ENCODE measurements at regions not wholly inside any gene's neighbourhood (a gene's known extent, or its start where the extent isn't known, plus 50 kb on each side); places are given as distances from the start of the nearest gene placed in this dataset.
"Not testable (repeated sequence)": the region's sequence is repeated elsewhere in the genome, so short reads cannot be mapped to it uniquely, and the experiment has no call there.

DNA sequence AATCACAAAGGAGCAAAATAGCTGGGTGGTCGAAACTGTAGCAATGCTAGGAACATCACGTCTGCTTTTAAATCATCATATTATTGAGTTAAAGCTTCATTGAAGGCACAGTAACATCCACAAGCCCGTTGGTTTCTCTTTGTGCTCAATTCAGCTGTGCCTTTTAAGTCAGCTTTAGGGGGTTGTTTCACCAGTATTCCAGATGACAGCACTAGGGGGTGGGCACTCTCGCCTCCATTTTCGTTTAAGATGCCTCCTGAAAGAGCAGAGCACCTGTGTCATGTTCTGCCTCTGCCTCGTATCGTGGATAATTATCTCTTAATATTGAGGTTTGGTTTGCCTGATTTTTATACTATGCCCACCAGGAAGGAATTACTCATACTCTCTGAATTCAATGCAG, 139.8 kb upstream of the PTBP2 start:
- WGBS, result 86% methylated on average over 7 of the region's 7 CpGs
- Histone ChIP-seq H3K4me3 (no peak overlapping the region), H3K36me3 (no peaks in the 10 kb centered on the region), H3K9me3 (no peaks in the 10 kb centered on the region), H3K27me3 (no peaks in the 10 kb centered on the region), H3K4me1 (peaks cover 0 to 5% (median 0%) of the 10 kb centered on the region in 4 donors), H3K27ac (replicated peaks in 1 of 4) (no peak overlapping the region)
- intact Hi-C loops (cut with DNase I), result no loop called here
- TF ChIP-seq, protein P1, sequence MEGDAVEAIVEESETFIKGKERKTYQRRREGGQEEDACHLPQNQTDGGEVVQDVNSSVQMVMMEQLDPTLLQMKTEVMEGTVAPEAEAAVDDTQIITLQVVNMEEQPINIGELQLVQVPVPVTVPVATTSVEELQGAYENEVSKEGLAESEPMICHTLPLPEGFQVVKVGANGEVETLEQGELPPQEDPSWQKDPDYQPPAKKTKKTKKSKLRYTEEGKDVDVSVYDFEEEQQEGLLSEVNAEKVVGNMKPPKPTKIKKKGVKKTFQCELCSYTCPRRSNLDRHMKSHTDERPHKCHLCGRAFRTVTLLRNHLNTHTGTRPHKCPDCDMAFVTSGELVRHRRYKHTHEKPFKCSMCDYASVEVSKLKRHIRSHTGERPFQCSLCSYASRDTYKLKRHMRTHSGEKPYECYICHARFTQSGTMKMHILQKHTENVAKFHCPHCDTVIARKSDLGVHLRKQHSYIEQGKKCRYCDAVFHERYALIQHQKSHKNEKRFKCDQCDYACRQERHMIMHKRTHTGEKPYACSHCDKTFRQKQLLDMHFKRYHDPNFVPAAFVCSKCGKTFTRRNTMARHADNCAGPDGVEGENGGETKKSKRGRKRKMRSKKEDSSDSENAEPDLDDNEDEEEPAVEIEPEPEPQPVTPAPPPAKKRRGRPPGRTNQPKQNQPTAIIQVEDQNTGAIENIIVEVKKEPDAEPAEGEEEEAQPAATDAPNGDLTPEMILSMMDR (IDR thresholded peaks at IDR 0.05), result no peak
- TF ChIP-seq POLR2AphosphoS5 (IDR thresholded peaks at IDR 0.05), result no peak
- TF ChIP-seq EP300 (IDR thresholded peaks at IDR 0.05), result no peak
- TF ChIP-seq POLR2A (IDR thresholded peaks at IDR 0.05; ENCODE audit: low read depth), result no peak
- DNase-seq (ENCODE audit: extremely low spot score), result no peak

DNA sequence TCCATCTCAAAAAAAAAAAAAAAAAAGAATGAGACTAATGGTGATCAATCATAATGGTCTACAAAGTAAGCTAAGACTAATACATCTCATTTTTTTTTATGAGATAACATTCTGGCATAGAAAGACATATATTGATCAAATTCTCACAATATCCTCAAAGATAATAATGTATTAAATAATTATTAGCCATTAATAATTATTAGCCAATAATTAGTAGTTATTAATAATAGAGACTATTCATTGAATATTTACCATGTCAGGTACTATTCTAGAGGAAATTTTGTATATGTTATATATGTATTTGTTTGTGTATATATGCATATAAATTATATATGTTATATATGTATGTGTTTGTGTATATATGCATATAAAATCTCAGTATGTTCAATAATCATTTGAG, 137.7 kb upstream of the PTBP2 start:
- peaks cover 0 to 13% (median 9%) of the 10 kb centered on the region in 4 donors for H3K4me1 ChIP-seq
- no peak for DNase-seq (ENCODE audit: extremely low spot score)
- H3K36me3 ChIP-seq, result no peaks in the 10 kb centered on the region
- no peak for TF ChIP-seq POLR2A (IDR thresholded peaks at IDR 0.05; ENCODE audit: low read depth)
- no peak for TF ChIP-seq EP300 (IDR thresholded peaks at IDR 0.05)
- TF ChIP-seq, protein P1 (IDR thresholded peaks at IDR 0.05), result no peak
- TF ChIP-seq POLR2AphosphoS5 (IDR thresholded peaks at IDR 0.05), result no peak
- intact Hi-C loops (cut with DNase I), result no loop called here
- no peaks in the 10 kb centered on the region for H3K9me3 ChIP-seq
- no peak overlapping the region for H3K4me3 ChIP-seq
- no peaks in the 10 kb centered on the region for H3K27me3 ChIP-seq
- no peak overlapping the region for H3K27ac ChIP-seq (replicated peaks in 1 of 4)

DNA sequence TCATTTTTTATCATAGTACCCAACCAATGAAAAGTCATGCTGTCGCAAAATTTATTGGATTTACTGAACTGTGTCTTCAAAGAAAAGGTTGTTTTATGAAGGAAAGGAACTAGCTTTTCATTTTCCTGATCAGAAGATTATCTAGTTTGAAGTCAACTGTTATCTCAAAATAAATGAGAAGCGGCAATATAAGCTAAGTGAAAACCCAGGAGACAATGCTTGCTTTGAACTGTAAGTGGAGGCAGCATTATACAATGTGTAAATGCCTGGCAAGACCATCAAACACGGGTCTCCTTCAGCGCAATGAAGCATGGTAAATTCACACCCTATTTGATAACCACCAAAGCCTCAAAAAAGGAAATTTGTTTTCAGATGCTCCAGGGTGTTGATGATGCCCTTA, 134.4 kb upstream of the PTBP2 start:
- H3K9me3 ChIP-seq, result no peaks in the 10 kb centered on the region
- no peak for DNase-seq (ENCODE audit: extremely low spot score)
- no peaks in the 10 kb centered on the region for H3K36me3 ChIP-seq
- H3K27ac ChIP-seq (replicated peaks in 1 of 4), result no peak overlapping the region
- H3K4me3 ChIP-seq, result no peak overlapping the region
- WGBS, result 87% methylated on average over 4 of the region's 4 CpGs
- H3K27me3 ChIP-seq, result no peaks in the 10 kb centered on the region
- intact Hi-C loops (cut with DNase I), result no loop called here
- H3K4me1 ChIP-seq, result peaks cover 0 to 15% (median 8%) of the 10 kb centered on the region in 4 donors
- TF ChIP-seq EP300 (IDR thresholded peaks at IDR 0.05) (no peak), POLR2AphosphoS5 (IDR thresholded peaks at IDR 0.05) (no peak), POLR2A (IDR thresholded peaks at IDR 0.05; ENCODE audit: low read depth) (no peak)
- TF ChIP-seq, protein P1 (IDR thresholded peaks at IDR 0.05), result no peak

- Histone ChIP-seq H3K4me1 (peaks cover 0 to 15% (median 8%) of the 10 kb centered on the region in 4 donors), H3K4me3 (no peak overlapping the region), H3K36me3 (no peaks in the 10 kb centered on the region), H3K9me3 (no peaks in the 10 kb centered on the region), H3K27ac (replicated peaks in 1 of 4) (no peak overlapping the region), H3K27me3 (no peaks in the 10 kb centered on the region)
- no peak for DNase-seq (ENCODE audit: extremely low spot score)
- TF ChIP-seq, protein P1 (IDR thresholded peaks at IDR 0.05), result no peak
- no peak for TF ChIP-seq POLR2A (IDR thresholded peaks at IDR 0.05; ENCODE audit: low read depth)
- no peak for TF ChIP-seq POLR2AphosphoS5 (IDR thresholded peaks at IDR 0.05)
- no peak for TF ChIP-seq EP300 (IDR thresholded peaks at IDR 0.05)
- intact Hi-C loops (cut with DNase I), result no loop called here
- 26% methylated on average over 1 of the region's 1 CpG for WGBS
Measured at GRCh38 chr1:96588416-96588995, 133.1 kb upstream of the PTBP2 start.

- H3K9me3 ChIP-seq; DNase-seq (ENCODE audit: extremely low spot score); H3K4me3 ChIP-seq; H3K27ac ChIP-seq (replicated peaks in 1 of 4); H3K27me3 ChIP-seq; H3K36me3 ChIP-seq: not testable (repeated sequence)
- 87% methylated on average over 2 of the region's 2 CpGs for WGBS
- H3K4me1 ChIP-seq, result peaks cover 0 to 40% (median 29%) of the 10 kb centered on the region in 4 donors
- intact Hi-C loops (cut with DNase I), result loop anchor here (5.0 kb wide), 1 partner anchor 127 kb away; the partner anchor contains the start of gene PTBP2
Measured at GRCh38 chr1:96595530-96595929, 126.1 kb upstream of the PTBP2 start.
